Thyroid gland (tissue), 4 donors: ENCODE measurements at regions not wholly inside any gene's neighbourhood (a gene's known extent, or its start where the extent isn't known, plus 50 kb on each side); places are given as distances from the start of the nearest gene placed in this dataset.

Experiments used
- POLR2A ChIP-seq, 2 donors: fragments of 450-650 bp; IDR thresholded peaks; one replicate each; pipeline ENCODE4 v1.6.1; 2017; ENCODE audit warnings: antibody characterized with exemption in 2 of 2, mild to moderate bottlenecking in 2 of 2, moderate library complexity in 1 of 2
- TF ChIP-seq, protein P1 (sequence below), 6 experiments: fragments of 200-600 bp in 3 of 6; fragments of 450-650 bp in 3 of 6; sonication (generic) in 3 of 6; IDR thresholded peaks; one replicate each; pipeline ENCODE4 v1.5.1; 2016 to 2019; ENCODE audit warnings: antibody characterized with exemption in 6 of 6, mild to moderate bottlenecking in 2 of 6, inconsistent platforms in 1 of 6, moderate library complexity in 1 of 6

DNA sequence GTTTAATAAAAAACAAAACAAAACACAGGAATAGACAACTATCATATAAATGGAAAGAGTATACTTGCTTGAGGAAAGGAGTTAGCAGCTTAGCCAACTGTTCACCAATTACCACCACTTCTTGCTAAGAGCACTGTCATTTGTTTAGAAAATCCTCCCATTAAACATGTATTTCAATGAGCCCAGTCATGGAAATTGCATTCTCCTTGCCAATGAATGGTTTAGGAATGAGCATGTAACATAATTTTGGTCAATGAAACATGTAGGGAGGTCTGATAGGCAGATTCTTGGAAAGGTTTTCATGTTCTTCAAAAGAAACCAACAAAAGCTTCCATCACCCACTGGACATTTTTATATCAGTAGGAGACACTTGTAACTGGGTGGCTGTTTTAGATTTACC is 502.8 kb upstream of the PAPPA start:
- TF ChIP-seq POLR2A (IDR thresholded peaks at IDR 0.05): no peak
- TF ChIP-seq, protein P1, sequence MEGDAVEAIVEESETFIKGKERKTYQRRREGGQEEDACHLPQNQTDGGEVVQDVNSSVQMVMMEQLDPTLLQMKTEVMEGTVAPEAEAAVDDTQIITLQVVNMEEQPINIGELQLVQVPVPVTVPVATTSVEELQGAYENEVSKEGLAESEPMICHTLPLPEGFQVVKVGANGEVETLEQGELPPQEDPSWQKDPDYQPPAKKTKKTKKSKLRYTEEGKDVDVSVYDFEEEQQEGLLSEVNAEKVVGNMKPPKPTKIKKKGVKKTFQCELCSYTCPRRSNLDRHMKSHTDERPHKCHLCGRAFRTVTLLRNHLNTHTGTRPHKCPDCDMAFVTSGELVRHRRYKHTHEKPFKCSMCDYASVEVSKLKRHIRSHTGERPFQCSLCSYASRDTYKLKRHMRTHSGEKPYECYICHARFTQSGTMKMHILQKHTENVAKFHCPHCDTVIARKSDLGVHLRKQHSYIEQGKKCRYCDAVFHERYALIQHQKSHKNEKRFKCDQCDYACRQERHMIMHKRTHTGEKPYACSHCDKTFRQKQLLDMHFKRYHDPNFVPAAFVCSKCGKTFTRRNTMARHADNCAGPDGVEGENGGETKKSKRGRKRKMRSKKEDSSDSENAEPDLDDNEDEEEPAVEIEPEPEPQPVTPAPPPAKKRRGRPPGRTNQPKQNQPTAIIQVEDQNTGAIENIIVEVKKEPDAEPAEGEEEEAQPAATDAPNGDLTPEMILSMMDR (IDR thresholded peaks at IDR 0.05): no peak
